Tibial nerve (tissue), 4 donors: ENCODE measurements at regions not wholly inside any gene's neighbourhood (a gene's known extent, or its start where the extent isn't known, plus 50 kb on each side); places are given as distances from the start of the nearest gene placed in this dataset.

Experiments
- CTCF ChIP-seq, 5 experiments: fragments of 200-600 bp in 3 of 5; fragments of 450-650 bp in 2 of 5; sonication (generic) in 3 of 5; IDR thresholded peaks; one replicate each; pipeline ENCODE4 v1.5.1; 2016 to 2019; ENCODE audit warnings: antibody characterized with exemption in 5 of 5, mild to moderate bottlenecking in 3 of 5, moderate library complexity in 2 of 5
- EP300 ChIP-seq, 2 donors: sonication (generic); formaldehyde crosslinking; IDR thresholded peaks; one replicate each; pipeline ENCODE4 v1.6.1; 2017; ENCODE audit warnings: antibody characterized with exemption in 2 of 2, mild to moderate bottlenecking in 1 of 2
- POLR2A ChIP-seq, 2 donors: fragments of 450-650 bp; IDR thresholded peaks; one replicate each; pipeline ENCODE4 v1.6.1; 2017; ENCODE audit warnings: antibody characterized with exemption in 2 of 2, mild to moderate bottlenecking in 2 of 2, moderate library complexity in 2 of 2

- TF ChIP-seq CTCF (IDR thresholded peaks at IDR 0.05): no peak
- no peak for TF ChIP-seq POLR2A (IDR thresholded peaks at IDR 0.05)
- no peak for TF ChIP-seq EP300 (IDR thresholded peaks at IDR 0.05)
These were observed 145.0 kb downstream of the HRH4 start for GRCh38 chr18:24605444-24605843.
